GM04503 (cell line): ENCODE measurements at regions not wholly inside any gene's neighbourhood (a gene's known extent, or its start where the extent isn't known, plus 50 kb on each side); places are given as distances from the start of the nearest gene placed in this dataset.
"Not testable (repeated sequence)": the region's sequence is repeated elsewhere in the genome, so short reads cannot be mapped to it uniquely, and the experiment has no call there.

ENCODE experiments used
- DNase-seq: peaks from one replicate; pipeline ENCODE4 v3.0.0-alpha.2; 2012; ENCODE audit warnings: low read depth

- DNase-seq = no peak
These were observed 531.6 kb downstream of the PTPRU start for GRCh38 chr1:29767769-29768425.

- DNase-seq = no peak
These were observed 530.9 kb downstream of the PTPRU start for GRCh38 chr1:29767088-29767685.

DNA sequence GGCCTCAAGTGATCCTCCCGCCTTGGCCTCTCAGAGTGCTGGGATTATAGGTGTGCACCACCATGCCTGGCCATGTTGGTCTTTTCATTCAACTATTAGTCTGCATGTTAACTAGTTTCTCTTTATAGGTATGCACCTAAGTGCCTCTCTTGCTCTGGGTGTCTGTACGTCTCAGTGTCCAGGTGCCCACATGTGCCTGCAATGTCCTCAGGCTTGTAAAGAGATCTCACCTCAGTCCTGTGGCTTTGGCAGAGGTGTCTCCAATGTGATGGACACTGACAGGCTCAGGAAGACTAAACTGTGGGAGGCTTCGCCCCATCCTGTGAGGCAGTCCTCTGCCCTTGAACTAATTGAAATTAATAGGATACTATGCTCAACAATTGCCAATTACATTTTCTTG, 526.3 kb downstream of the PTPRU start:
- DNase-seq = no peak

DNA sequence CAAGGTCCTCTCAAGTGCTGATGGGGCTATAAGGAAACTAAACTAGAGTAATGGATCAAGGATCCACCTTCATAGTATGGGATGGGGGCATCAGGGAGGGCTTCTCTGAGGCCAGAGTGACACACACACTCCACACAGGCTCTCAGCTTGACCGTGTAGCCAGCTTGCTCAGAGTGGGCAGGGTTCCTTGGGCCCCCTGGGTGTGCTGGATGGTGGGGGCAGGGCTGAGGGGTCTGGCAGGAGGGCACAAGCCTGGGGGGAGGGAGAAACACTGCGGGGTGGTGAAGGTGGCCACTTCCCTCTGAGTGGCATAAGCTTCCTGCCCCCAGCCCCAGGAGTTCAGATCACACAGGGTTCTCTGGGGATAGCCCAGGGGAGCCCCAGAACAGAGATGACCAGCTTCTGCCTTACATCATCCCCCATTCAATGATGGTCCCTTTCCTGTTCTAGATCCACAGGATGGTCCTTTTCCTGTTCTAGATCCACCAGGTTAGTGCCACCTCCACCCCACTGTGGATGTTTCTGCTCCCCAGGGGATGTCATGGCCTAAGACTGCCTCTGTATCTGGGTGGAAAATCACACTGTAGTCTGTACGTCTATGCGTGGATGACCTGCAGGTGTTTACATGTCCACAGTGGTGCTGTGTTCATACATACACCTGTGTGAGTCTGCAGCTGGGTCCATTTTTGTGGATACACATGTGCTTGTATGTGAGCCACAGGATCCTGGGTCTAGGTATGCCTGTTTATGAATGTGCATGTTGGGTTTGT, 525.0 kb downstream of the PTPRU start:
- no peak for DNase-seq

GRCh38 chr1:29760067-29760564, 523.8 kb downstream of the PTPRU start:
- DNase-seq = no peak

GRCh38 chr1:29758781-29759499, 522.6 kb downstream of the PTPRU start:
- no peak for DNase-seq

GRCh38 chr1:29757866-29758780, 521.8 kb downstream of the PTPRU start:
- no peak for DNase-seq

GRCh38 chr1:29756901-29757725, 520.8 kb downstream of the PTPRU start:
- DNase-seq = no peak

DNA sequence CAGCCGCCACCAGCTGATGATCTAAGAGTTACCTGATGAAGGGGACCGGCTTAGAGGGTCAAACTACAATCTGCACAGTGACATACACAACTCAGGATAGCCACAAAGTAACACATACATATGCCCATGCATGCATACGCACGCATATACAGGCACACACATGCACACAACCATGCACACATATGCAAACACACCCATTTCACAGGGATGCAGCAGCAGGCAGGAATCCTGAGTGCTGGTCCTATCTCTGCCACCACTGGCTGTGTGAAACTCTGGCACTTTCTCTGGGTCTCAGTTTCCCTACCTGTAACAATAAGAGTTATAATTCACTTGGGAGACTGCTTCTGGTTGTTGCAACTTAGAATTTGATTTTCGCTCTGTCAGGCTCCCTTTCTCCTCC, 520.2 kb downstream of the PTPRU start:
- DNase-seq = no peak

DNA sequence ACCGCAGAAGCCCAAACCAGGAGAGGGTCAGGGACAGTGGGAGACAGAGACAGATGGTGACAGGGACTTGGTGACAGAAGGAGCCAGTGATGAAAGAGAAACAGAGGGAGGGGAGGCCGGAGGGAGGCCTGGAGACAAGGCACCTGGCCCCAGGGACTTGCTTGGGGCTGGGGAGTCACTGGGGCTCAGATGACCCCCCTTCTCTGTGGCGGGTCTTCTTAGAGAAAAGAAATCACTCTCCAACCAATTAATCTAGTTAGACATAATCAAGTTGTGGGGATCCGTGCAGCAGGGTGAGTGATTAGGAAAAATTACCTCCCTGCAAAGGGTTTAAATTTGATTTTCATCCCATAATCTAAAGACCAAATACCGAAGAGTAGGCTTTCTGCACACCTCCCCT, 519.8 kb downstream of the PTPRU start:
- DNase-seq = no peak

- DNase-seq = not testable (repeated sequence)
These were observed 519.2 kb downstream of the PTPRU start for GRCh38 chr1:29755412-29756015.

GRCh38 chr1:29754573-29755375, 518.5 kb downstream of the PTPRU start:
- DNase-seq = no peak

- no peak for DNase-seq
These were observed 517.6 kb downstream of the PTPRU start for GRCh38 chr1:29753771-29754572.

DNA sequence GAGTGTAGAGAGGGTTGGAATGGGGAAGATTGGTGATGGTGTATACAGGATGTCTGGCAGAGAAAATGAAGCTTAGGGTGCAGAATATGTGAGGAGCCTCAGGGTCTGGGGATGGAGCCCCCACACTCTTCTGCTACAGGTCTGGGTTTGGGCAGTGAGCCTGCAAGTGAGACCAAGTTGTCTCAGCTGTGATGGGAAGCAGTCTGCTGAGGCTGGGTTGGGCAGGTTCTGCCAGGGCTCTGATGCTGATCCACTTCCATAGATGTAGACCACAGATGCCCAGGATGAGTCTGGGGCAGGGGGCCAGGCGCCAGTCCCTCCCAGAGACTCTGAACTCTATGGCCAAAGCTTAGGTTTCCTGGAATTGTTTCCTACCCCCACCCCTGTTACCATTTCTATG, 516.9 kb downstream of the PTPRU start:
- no peak for DNase-seq

- no peak for DNase-seq
These were observed 515.8 kb downstream of the PTPRU start for GRCh38 chr1:29752141-29752540.

DNA sequence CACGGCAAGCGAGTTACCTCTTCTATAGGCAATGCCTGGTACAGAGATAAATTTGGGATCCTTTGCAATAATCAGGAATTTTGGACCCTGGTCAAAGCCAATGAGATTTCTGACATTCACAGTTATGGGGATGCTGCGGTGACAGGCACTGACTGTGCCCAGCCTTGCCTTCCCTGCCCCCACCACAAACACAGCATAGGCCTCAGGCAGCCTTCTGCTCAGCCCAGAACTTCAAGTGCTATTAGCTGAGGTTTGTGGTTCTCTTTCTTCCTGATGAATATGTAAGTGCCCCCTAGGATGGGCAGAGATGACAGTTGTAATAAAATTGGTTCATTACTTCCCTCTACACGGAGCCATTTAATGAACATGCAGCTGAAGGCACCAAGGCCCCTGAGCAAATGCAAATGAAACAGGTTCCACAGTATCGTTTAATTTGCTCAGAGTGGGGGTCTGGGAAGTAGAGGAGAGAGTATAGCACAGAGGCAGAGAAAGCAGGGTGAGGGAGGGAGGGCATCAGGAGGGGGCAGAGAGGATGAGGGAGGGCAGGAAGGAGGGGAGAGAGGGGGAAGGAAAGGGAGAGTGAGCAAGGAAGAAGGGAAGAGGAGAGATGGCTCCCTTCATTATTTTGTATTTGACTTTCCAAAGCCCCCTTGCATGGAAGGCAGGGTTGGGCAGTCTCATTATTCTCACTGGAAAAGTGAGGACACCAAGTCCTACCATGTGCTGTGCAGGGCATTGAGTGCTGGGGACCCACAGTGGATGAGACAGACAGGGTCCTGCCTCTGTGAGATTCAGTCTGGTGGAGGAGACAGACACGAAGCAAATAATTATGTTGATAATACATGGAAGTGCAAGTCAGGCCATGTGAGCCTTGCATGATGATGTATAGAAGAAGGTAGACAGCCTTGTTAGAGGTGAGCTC, 513.0 kb downstream of the PTPRU start:
- no peak for DNase-seq

DNA sequence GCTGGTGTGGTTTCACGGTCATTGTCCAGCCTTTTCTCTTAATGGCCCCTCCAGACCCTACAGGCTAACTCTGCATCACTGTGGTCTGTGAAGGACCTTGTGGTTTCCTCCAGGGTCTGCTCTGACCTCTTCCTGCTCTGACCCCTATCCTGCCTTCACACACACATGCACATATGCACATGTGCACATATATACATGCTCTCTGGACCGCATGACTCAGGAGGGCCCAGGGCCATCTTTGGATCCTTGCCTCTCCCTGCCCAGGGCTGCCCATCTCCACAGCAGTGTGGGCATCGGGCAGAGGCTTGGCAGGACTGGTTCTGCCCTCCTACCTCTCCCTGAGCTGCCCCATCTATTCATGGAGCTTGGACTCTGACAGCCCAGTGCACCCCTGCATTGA, 510.9 kb downstream of the PTPRU start:
- DNase-seq = no peak
